SU-DHL-6 (cell line): ENCODE measurements at regions not wholly inside any gene's neighbourhood (a gene's known extent, or its start where the extent isn't known, plus 50 kb on each side); places are given as distances from the start of the nearest gene placed in this dataset.
"Not testable (repeated sequence)": the region's sequence is repeated elsewhere in the genome, so short reads cannot be mapped to it uniquely, and the experiment has no call there.

Experiments used
- H2AFZ ChIP-seq: fragments of 200-600 bp; sonication (generic); 2 replicates; pipeline ENCODE4 v1.6.1; 2014; ENCODE audit warnings: low read depth, mild to moderate bottlenecking, moderate library complexity, mixed read lengths, antibody characterized with exemption, low read length; ENCODE audit not compliant: severe bottlenecking
- H3F3A ChIP-seq: fragments of 200-600 bp; shearing (Covaris generic); 2 replicates; pipeline ENCODE4 v1.6.0; 2016; ENCODE audit warnings: antibody characterized with exemption, mild to moderate bottlenecking; ENCODE audit not compliant: insufficient read depth
- H3K27ac ChIP-seq: fragments of 200-600 bp; sonication (generic); 2 replicates; pipeline ENCODE4 v1.5.1; 2016; ENCODE audit warnings: low read depth, mild to moderate bottlenecking, low read length, moderate library complexity, mixed read lengths
- H3K27me3 ChIP-seq: fragments of 200-600 bp; sonication (generic), shearing (Covaris generic); 2 replicates; pipeline ENCODE4 v1.6.0; 2014; ENCODE audit warnings: mild to moderate bottlenecking, low read length
- H3K36me3 ChIP-seq: fragments of 200-600 bp; sonication (generic); 2 replicates; pipeline ENCODE4 v1.6.1; 2014; ENCODE audit warnings: mild to moderate bottlenecking, low read length, mixed read lengths
- H3K4me2 ChIP-seq: fragments of 300-600, 200-600 bp; shearing (Covaris generic), sonication (generic); 2 replicates; pipeline ENCODE4 v1.6.0; 2014; ENCODE audit warnings: low read length, low read depth, mild to moderate bottlenecking; ENCODE audit not compliant: poor library complexity, severe bottlenecking
- H3K4me3 ChIP-seq: fragments of 200-600 bp; sonication (generic); 2 replicates; pipeline ENCODE4 v1.5.1; 2014; ENCODE audit warnings: antibody characterized with exemption, low read length, mild to moderate bottlenecking, mixed read lengths; ENCODE audit not compliant: insufficient read depth, poor library complexity, severe bottlenecking
- H3K79me2 ChIP-seq: fragments of 200-600 bp; sonication (generic); 2 replicates; pipeline ENCODE4 v1.6.1; 2014; ENCODE audit warnings: mild to moderate bottlenecking, low read length, moderate library complexity; ENCODE audit not compliant: insufficient read depth
- H3K9ac ChIP-seq: fragments of 200-600 bp; sonication (generic); 2 replicates; pipeline ENCODE4 v1.7.0; 2014; ENCODE audit warnings: mild to moderate bottlenecking, low read length
- H3K9me2 ChIP-seq: fragments of 200-600 bp; sonication (generic); replicated peaks from 2 replicates; pipeline ENCODE4 v1.6.1; 2014; ENCODE audit warnings: low read length; ENCODE audit not compliant: insufficient read depth
- H3K9me3 ChIP-seq: fragments of 200-600 bp; sonication (generic); 2 replicates; pipeline ENCODE4 v1.6.1; 2014; ENCODE audit warnings: low read length, mixed read lengths; ENCODE audit not compliant: insufficient read depth
- H4K20me1 ChIP-seq: fragments of 200-600 bp; sonication (generic); 2 replicates; pipeline ENCODE4 v1.6.1; 2014; ENCODE audit warnings: low read depth, mild to moderate bottlenecking, antibody characterized with exemption, low read length, moderate library complexity, mixed read lengths
- CTCF ChIP-seq: fragments of 200-600 bp; sonication (generic); IDR thresholded peaks from one replicate; pipeline ENCODE4 v1.5.1; 2017; ENCODE audit warnings: antibody characterized with exemption, mild to moderate bottlenecking, low read length, moderate library complexity; ENCODE audit not compliant: insufficient read depth, poor library complexity, severe bottlenecking
- EZH2phosphoT487 ChIP-seq: fragments of 200-600 bp; sonication (generic), shearing (Covaris generic); conservative IDR thresholded peaks from 2 replicates; pipeline ENCODE4 v1.6.1; 2018; ENCODE audit warnings: mild to moderate bottlenecking, antibody characterized with exemption, low read length, moderate library complexity, mixed read lengths

- not testable (repeated sequence) for H3F3A ChIP-seq, H3K4me2 ChIP-seq, H3K9me3 ChIP-seq, H3K27ac ChIP-seq, H4K20me1 ChIP-seq, H3K79me2 ChIP-seq, H3K27me3 ChIP-seq, H3K9me2 ChIP-seq, H3K36me3 ChIP-seq, H3K9ac ChIP-seq, H3K4me3 ChIP-seq
- peak; percentile 20 for TF ChIP-seq CTCF
- peak overlapping the region; percentile 20 for H2AFZ ChIP-seq
Measured at GRCh38 chr7:32691965-32692815, 196.9 kb downstream of the AVL9 start.

- not testable (repeated sequence) for H3K9me2 ChIP-seq, H2AFZ ChIP-seq, H3K27me3 ChIP-seq, H4K20me1 ChIP-seq, H3K9me3 ChIP-seq, H3K27ac ChIP-seq, H3K4me3 ChIP-seq, H3F3A ChIP-seq, H3K36me3 ChIP-seq, H3K4me2 ChIP-seq, H3K9ac ChIP-seq, H3K79me2 ChIP-seq
Measured at GRCh38 chr7:32688092-32688491, 192.8 kb downstream of the AVL9 start.

- no peaks in the 10 kb centered on the region for H3K27me3 ChIP-seq
- H3K36me3 ChIP-seq = no peaks in the 10 kb centered on the region
- H3K9me3 ChIP-seq = no peaks in the 10 kb centered on the region
- H2AFZ ChIP-seq = no peak overlapping the region
- H4K20me1 ChIP-seq = no peaks in the 10 kb centered on the region
- no peak overlapping the region for H3K9ac ChIP-seq
- H3K27ac ChIP-seq = no peak overlapping the region
- H3K9me2 ChIP-seq = no peaks in the 10 kb centered on the region
- H3K79me2 ChIP-seq = no peaks in the 10 kb centered on the region
- H3K4me2 ChIP-seq = no peak overlapping the region
- no peaks in the 10 kb centered on the region for H3F3A ChIP-seq
- H3K4me3 ChIP-seq = no peak overlapping the region
- TF ChIP-seq EZH2phosphoT487 (no peak), CTCF (no peak)
Measured at GRCh38 chr7:32681174-32681518, 185.9 kb downstream of the AVL9 start.

- no peak overlapping the region for H3K27ac ChIP-seq
Measured at GRCh38 chr7:32680259-32681173, 185.2 kb downstream of the AVL9 start.

More at GRCh38 chr7:32680259-32681173, 185.2 kb downstream of the AVL9 start:
- Histone ChIP-seq H3K27me3 (no peaks in the 10 kb centered on the region), H3K9ac (no peak overlapping the region), H3K9me2 (no peaks in the 10 kb centered on the region), H3K4me3 (no peak overlapping the region), H2AFZ (no peak overlapping the region), H3K36me3 (no peaks in the 10 kb centered on the region), H3F3A (no peaks in the 10 kb centered on the region), H3K4me2 (no peak overlapping the region), H3K79me2 (no peaks in the 10 kb centered on the region), H4K20me1 (no peaks in the 10 kb centered on the region), H3K9me3 (no peaks in the 10 kb centered on the region)
- no peak for TF ChIP-seq EZH2phosphoT487
- TF ChIP-seq CTCF = no peak
